HCT116 (cell line): ENCODE measurements at regions not wholly inside any gene's neighbourhood (a gene's known extent, or its start where the extent isn't known, plus 50 kb on each side); places are given as distances from the start of the nearest gene placed in this dataset.

Source experiments
- CTCF ChIP-seq, 3 experiments: fragments of 200-600 bp in 1 of 3; sonication (generic) in 1 of 3; IDR thresholded peaks in 2 of 3; conservative IDR thresholded peaks in 1 of 3; 2 replicates each; pipeline ENCODE4 v1.5.1; 2012 to 2017; ENCODE audit warnings: low read depth in 2 of 3, low read length in 2 of 3, antibody characterized with exemption in 1 of 3, borderline replicate concordance in 1 of 3, control low read depth in 1 of 3, mild to moderate bottlenecking in 1 of 3, mixed read lengths in 1 of 3, mixed run types in 1 of 3, moderate library complexity in 1 of 3; ENCODE audit not compliant: insufficient read depth in 1 of 3
- MAX ChIP-seq: IDR thresholded peaks from 2 replicates; pipeline ENCODE4 v1.6.1; 2012
- REST ChIP-seq: IDR thresholded peaks from 2 replicates; pipeline ENCODE4 v1.6.1; 2012; ENCODE audit warnings: low read depth

- no peak for TF ChIP-seq CTCF (IDR thresholded peaks at IDR 0.05 in 2 of 3, conservative IDR thresholded peaks at IDR 0.05 in 1 of 3; ENCODE audit: borderline replicate concordance in 1 of 3, insufficient read depth in 1 of 3, low read depth in 2 of 3, low read length in 2 of 3)
- TF ChIP-seq REST, result no peak
- no peak for TF ChIP-seq MAX
Observed at GRCh38 chr1:187409341-187409740, 580.6 kb downstream of the PLA2G4A start.
